NCI-H187 (cell line): ENCODE measurements at regions not wholly inside any gene's neighbourhood (a gene's known extent, or its start where the extent isn't known, plus 50 kb on each side); places are given as distances from the start of the nearest gene placed in this dataset.

Experiments used
- DNase-seq, 2 experiments: peaks; one replicate each; lab custom pipeline; 2025; lab: John Stamatoyannopoulos, UW

GRCh38 chr14:104440297-104440956 is 139.1 kb upstream of the C14orf180 start:
- DNase-seq, result no peak

- no peak for DNase-seq
Measured at GRCh38 chr14:104441275-104442106, 138.1 kb upstream of the C14orf180 start.

GRCh38 chr14:104442107-104442551 is 137.4 kb upstream of the C14orf180 start:
- no peak for DNase-seq

GRCh38 chr14:104442631-104443390 is 136.8 kb upstream of the C14orf180 start:
- no peak for DNase-seq

GRCh38 chr14:104443391-104444158 is 136.0 kb upstream of the C14orf180 start:
- no peak for DNase-seq

GRCh38 chr14:104444159-104445030 is 135.2 kb upstream of the C14orf180 start:
- DNase-seq, result no peak

- no peak for DNase-seq
Measured at GRCh38 chr14:104445086-104445485, 134.5 kb upstream of the C14orf180 start.

- no peak for DNase-seq
Measured at GRCh38 chr14:104445832-104446381, 133.7 kb upstream of the C14orf180 start.

- DNase-seq, result no peak
Measured at GRCh38 chr14:104446611-104447010, 133.0 kb upstream of the C14orf180 start.

GRCh38 chr14:104447750-104448149 is 131.8 kb upstream of the C14orf180 start:
- no peak for DNase-seq

- DNase-seq, result no peak
Measured at GRCh38 chr14:104448321-104448720, 131.2 kb upstream of the C14orf180 start.

GRCh38 chr14:104448721-104449120 is 130.8 kb upstream of the C14orf180 start:
- no peak for DNase-seq

GRCh38 chr14:104450811-104451401 is 128.7 kb upstream of the C14orf180 start:
- no peak for DNase-seq

- no peak for DNase-seq
Measured at GRCh38 chr14:104451474-104451873, 128.1 kb upstream of the C14orf180 start.

- DNase-seq, result no peak
Measured at GRCh38 chr14:104458845-104459244, 120.7 kb upstream of the C14orf180 start.

GRCh38 chr14:104460791-104461651 is 118.5 kb upstream of the C14orf180 start:
- no peak for DNase-seq

- DNase-seq, result no peak
Measured at GRCh38 chr14:104461676-104462449, 117.7 kb upstream of the C14orf180 start.
